HG03432 (cell line): ENCODE measurements at regions not wholly inside any gene's neighbourhood (a gene's known extent, or its start where the extent isn't known, plus 50 kb on each side); places are given as distances from the start of the nearest gene placed in this dataset.
"Not testable (repeated sequence)": the region's sequence is repeated elsewhere in the genome, so short reads cannot be mapped to it uniquely, and the experiment has no call there.

Experiments
- ATAC-seq: cut with Tn5 transposase; IDR thresholded peaks from one replicate; pipeline ENCODE4 v1.9.1; 2021; ENCODE audit warnings: mild to moderate bottlenecking, moderate library complexity; ENCODE audit not compliant: unreplicated experiment

- ATAC-seq = no peak
Measured at GRCh38 chr11:57047610-57048009, 58.9 kb downstream of the OR5AK2 start.

- no peak for ATAC-seq
Measured at GRCh38 chr11:57049749-57050148, 61.0 kb downstream of the OR5AK2 start.

GRCh38 chr11:57054817-57055216 lies 66.1 kb downstream of the OR5AK2 start:
- no peak for ATAC-seq

- ATAC-seq = no peak
Measured at GRCh38 chr11:57055744-57056143, 67.0 kb downstream of the OR5AK2 start.

- ATAC-seq = no peak
Measured at GRCh38 chr11:57056735-57057134, 68.0 kb downstream of the OR5AK2 start.

GRCh38 chr11:57057561-57057960 lies 68.8 kb downstream of the OR5AK2 start:
- no peak for ATAC-seq

GRCh38 chr11:57062957-57063356 lies 74.2 kb downstream of the OR5AK2 start:
- not testable (repeated sequence) for ATAC-seq

- no peak for ATAC-seq
Measured at GRCh38 chr11:57069942-57070341, 81.2 kb downstream of the OR5AK2 start.

GRCh38 chr11:57071829-57072228 lies 83.1 kb downstream of the OR5AK2 start:
- ATAC-seq = no peak

GRCh38 chr11:57072640-57073039 lies 83.9 kb downstream of the OR5AK2 start:
- no peak for ATAC-seq

- ATAC-seq = no peak
Measured at GRCh38 chr11:57073128-57073527, 84.4 kb downstream of the OR5AK2 start.

GRCh38 chr11:57081356-57081755 lies 92.6 kb downstream of the OR5AK2 start:
- ATAC-seq = no peak

- no peak for ATAC-seq
Measured at GRCh38 chr11:57082125-57082524, 93.4 kb downstream of the OR5AK2 start.

GRCh38 chr11:57083641-57084385 lies 95.1 kb downstream of the OR5AK2 start:
- no peak for ATAC-seq

GRCh38 chr11:57085611-57086010 lies 96.1 kb upstream of the LRRC55 start:
- ATAC-seq = no peak

- no peak for ATAC-seq
Measured at GRCh38 chr11:57087991-57088390, 93.8 kb upstream of the LRRC55 start.

GRCh38 chr11:57092028-57092698 lies 89.6 kb upstream of the LRRC55 start:
- no peak for ATAC-seq

- no peak for ATAC-seq
Measured at GRCh38 chr11:57094181-57094935, 87.4 kb upstream of the LRRC55 start.

- peak; percentile 65 for ATAC-seq
Measured at GRCh38 chr11:57095417-57095816, 86.3 kb upstream of the LRRC55 start.

GRCh38 chr11:57095896-57096295 lies 85.9 kb upstream of the LRRC55 start:
- no peak for ATAC-seq

- ATAC-seq = no peak
Measured at GRCh38 chr11:57097149-57097548, 84.6 kb upstream of the LRRC55 start.

GRCh38 chr11:57098191-57098590 lies 83.6 kb upstream of the LRRC55 start:
- no peak for ATAC-seq
